ENCODE measurements at regions not wholly inside any gene's neighbourhood (a gene's known extent, or its start where the extent isn't known, plus 50 kb on each side); places are given as distances from the start of the nearest gene placed in this dataset.

- Histone ChIP-seq H3K27ac (no peak overlapping the region), H3K4me3 (no peak overlapping the region), H3K9me3 (replicated peaks) (no peaks in the 10 kb centered on the region), H3K36me3 (no peaks in the 10 kb centered on the region), H3K4me1 (no peaks in the 10 kb centered on the region; the same call in 1 of the 2 replicates), H3K27me3 (no peaks in the 10 kb centered on the region)
- peak; percentile 37 to 53 for DNase-seq
These were observed 190.7 kb upstream of the SLC27A6 start for GRCh38 chr5:128774605-128775004.

DNA sequence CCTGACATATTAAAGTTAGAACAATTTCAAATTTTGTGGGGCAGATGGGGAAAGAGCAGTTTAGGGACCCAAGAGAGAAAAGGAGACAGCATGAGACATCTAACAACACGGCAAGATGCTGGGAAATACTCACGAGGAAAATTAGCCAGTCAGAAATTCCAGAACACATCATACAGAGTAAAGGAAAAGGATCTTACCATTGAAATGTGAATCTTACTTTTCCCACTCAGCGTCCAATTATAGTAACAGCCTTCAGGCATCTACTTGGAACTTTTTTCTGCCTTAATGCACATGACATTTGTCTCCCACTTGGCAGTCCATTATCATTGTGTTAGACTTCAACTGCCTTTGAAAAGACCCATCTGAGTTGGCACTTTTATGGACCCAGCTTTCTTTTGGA lies 189.7 kb upstream of the SLC27A6 start:
- Histone ChIP-seq H3K27me3 (no peaks in the 10 kb centered on the region), H3K36me3 (no peaks in the 10 kb centered on the region), H3K9me3 (replicated peaks) (no peaks in the 10 kb centered on the region), H3K4me1 (no peaks in the 10 kb centered on the region; the same call in 1 of the 2 replicates), H3K27ac (no peak overlapping the region), H3K4me3 (no peak overlapping the region)
- DNase-seq, result no peak

DNA sequence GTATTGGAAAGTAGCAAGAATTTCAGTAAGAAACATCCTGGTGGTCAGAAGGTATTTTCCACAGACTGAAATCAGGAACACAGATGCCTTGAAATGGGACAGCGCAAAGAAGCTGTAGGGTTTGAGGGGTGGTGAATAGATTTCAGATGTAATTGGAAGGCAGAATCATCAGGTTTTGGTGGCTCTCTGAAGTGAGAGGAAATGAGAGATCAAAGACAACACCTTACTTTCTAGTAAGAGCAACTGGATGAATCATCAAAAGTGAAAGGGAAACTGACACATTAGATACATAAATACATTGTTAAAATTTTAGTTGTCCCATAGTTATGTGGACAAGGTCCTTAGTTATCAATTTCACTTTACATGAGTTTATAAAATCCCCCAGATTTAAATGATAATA lies 188.2 kb upstream of the SLC27A6 start:
- DNase-seq, result no peak
- no peaks in the 10 kb centered on the region; the same call in none of the 2 replicates for H3K4me1 ChIP-seq
- H3K36me3 ChIP-seq, result no peaks in the 10 kb centered on the region
- H3K4me3 ChIP-seq, result no peak overlapping the region
- H3K27ac ChIP-seq, result no peak overlapping the region
- no peaks in the 10 kb centered on the region for H3K9me3 ChIP-seq (replicated peaks)
- H3K27me3 ChIP-seq, result no peaks in the 10 kb centered on the region

- no peaks in the 10 kb centered on the region for H3K36me3 ChIP-seq
- peaks cover 6% of the 10 kb centered on the region for H3K4me1 ChIP-seq
- no peaks in the 10 kb centered on the region for H3K27me3 ChIP-seq
- H3K4me3 ChIP-seq, result no peak overlapping the region
- no peaks in the 10 kb centered on the region for H3K9me3 ChIP-seq (replicated peaks)
- no peak overlapping the region for H3K27ac ChIP-seq
- DNase-seq, result no peak
These were observed 186.8 kb upstream of the SLC27A6 start for GRCh38 chr5:128778474-128778873.

GRCh38 chr5:128782446-128782845 lies 182.8 kb upstream of the SLC27A6 start:
- no peaks in the 10 kb centered on the region for H3K27me3 ChIP-seq
- peaks cover 6% of the 10 kb centered on the region; the same call in 1 of the 2 replicates for H3K4me1 ChIP-seq
- peak; percentile 37 to 57 for DNase-seq
- H3K9me3 ChIP-seq (replicated peaks), result no peaks in the 10 kb centered on the region
- no peaks in the 10 kb centered on the region for H3K36me3 ChIP-seq
- no peak overlapping the region for H3K4me3 ChIP-seq
- H3K27ac ChIP-seq, result no peak overlapping the region

DNA sequence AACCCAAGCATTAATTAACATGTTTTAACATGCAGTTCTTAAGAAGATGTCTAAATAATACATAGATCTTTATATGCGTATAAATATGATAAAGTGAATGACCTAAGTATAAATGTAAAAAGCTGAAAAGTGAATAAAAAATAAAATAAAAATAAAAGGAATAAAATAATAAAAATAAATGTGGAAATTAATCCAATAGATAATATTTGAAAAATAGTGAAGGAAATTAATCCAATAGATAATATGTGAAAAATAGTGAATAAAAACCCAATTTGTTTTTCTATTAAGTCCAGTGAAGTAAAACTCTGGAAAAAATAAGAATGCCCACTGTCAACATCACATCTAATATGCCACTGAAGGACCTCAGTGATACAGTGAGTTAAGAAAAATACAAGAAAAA lies 180.6 kb upstream of the SLC27A6 start:
- Histone ChIP-seq H3K4me1 (peaks cover 6% of the 10 kb centered on the region; the same call in 1 of the 2 replicates), H3K36me3 (no peaks in the 10 kb centered on the region), H3K27ac (no peak overlapping the region), H3K9me3 (replicated peaks) (no peaks in the 10 kb centered on the region), H3K27me3 (no peaks in the 10 kb centered on the region), H3K4me3 (no peak overlapping the region)
- no peak for DNase-seq

DNA sequence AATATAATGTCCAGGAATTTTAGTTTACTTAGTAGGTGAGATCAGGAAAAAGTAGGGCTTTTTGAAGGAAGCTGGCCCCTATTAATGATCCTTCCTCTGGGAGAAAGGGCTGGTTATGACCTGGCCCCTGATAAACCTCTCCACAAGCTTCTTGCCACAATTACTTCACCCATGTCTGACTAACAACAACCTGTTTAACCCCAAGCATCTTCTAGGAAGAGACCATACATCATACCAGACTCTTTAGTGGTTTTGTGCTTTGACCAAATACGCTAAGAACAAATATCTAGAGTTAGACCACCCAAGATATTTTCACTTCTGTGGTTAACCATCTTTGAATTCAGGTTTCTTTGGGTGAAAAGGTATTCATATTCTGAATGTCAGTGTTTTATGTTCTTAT lies 174.0 kb upstream of the SLC27A6 start:
- no peak for DNase-seq
- H3K27me3 ChIP-seq, result no peaks in the 10 kb centered on the region
- H3K9me3 ChIP-seq (replicated peaks), result no peaks in the 10 kb centered on the region
- H3K36me3 ChIP-seq, result no peaks in the 10 kb centered on the region
- H3K4me3 ChIP-seq, result no peak overlapping the region
- no peaks in the 10 kb centered on the region for H3K4me1 ChIP-seq
- H3K27ac ChIP-seq, result no peak overlapping the region

GRCh38 chr5:128796506-128796905 lies 168.8 kb upstream of the SLC27A6 start:
- H3K4me1 ChIP-seq, result no peaks in the 10 kb centered on the region; the same call in 1 of the 2 replicates
- DNase-seq, result no peak
- H3K27ac ChIP-seq, result no peak overlapping the region
- H3K27me3 ChIP-seq, result no peaks in the 10 kb centered on the region
- H3K36me3 ChIP-seq, result no peaks in the 10 kb centered on the region
- no peaks in the 10 kb centered on the region for H3K9me3 ChIP-seq (replicated peaks)
- no peak overlapping the region for H3K4me3 ChIP-seq

- Histone ChIP-seq H3K36me3 (no peaks in the 10 kb centered on the region), H3K9me3 (replicated peaks) (no peaks in the 10 kb centered on the region), H3K4me3 (no peak overlapping the region), H3K27ac (no peak overlapping the region), H3K4me1 (no peaks in the 10 kb centered on the region; the same call in 1 of the 2 replicates), H3K27me3 (no peaks in the 10 kb centered on the region)
- no peak for DNase-seq
These were observed 166.4 kb upstream of the SLC27A6 start for GRCh38 chr5:128798871-128799270.

DNA sequence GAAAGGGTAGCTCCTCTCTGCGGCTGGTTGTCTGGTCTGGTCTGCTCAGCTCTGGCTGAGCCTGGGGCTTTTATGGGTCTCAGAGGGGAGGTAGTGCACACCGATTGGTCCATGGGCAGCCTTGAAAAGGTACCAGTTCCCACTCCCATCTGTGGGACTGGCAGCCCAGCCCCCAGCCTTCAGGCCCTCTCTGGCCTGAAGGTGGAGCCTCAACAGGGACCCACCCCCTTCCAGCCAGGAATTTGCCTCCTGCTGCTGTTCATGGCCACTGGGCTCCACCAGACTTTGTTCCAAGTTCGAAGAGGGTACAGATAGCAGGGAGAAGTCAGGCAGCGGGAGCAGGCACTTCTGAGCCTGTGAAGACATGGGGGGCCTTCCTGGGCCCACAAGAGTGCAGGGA lies 165.3 kb upstream of the SLC27A6 start:
- Histone ChIP-seq H3K4me1 (no peaks in the 10 kb centered on the region; the same call in 1 of the 2 replicates), H3K27ac (no peak overlapping the region), H3K27me3 (no peaks in the 10 kb centered on the region), H3K36me3 (no peaks in the 10 kb centered on the region), H3K4me3 (no peak overlapping the region), H3K9me3 (replicated peaks) (no peaks in the 10 kb centered on the region)
- no peak for DNase-seq

DNA sequence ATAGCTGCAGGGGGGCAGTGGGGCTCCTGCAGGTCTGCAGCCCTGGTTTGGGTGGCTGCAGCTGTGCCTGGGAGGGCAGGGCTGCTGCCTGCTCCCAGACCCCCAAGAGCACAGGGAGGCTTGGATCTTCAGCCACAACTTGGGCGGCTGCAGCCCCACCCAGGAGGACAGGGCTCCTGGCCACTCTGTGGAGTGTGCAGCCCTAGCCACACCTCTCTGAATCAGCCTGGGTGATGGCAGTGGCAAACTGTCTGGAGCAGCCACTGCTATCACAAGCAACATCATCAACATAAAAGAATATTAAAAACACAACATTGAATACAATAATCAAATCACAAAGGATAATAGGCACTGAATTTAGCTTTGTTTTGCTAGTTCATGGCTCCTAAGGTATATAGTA lies 164.9 kb upstream of the SLC27A6 start:
- Histone ChIP-seq H3K4me3 (no peak overlapping the region), H3K4me1 (no peaks in the 10 kb centered on the region; the same call in 1 of the 2 replicates), H3K36me3 (no peaks in the 10 kb centered on the region), H3K27me3 (no peaks in the 10 kb centered on the region), H3K9me3 (replicated peaks) (no peaks in the 10 kb centered on the region), H3K27ac (no peak overlapping the region)
- no peak for DNase-seq

DNA sequence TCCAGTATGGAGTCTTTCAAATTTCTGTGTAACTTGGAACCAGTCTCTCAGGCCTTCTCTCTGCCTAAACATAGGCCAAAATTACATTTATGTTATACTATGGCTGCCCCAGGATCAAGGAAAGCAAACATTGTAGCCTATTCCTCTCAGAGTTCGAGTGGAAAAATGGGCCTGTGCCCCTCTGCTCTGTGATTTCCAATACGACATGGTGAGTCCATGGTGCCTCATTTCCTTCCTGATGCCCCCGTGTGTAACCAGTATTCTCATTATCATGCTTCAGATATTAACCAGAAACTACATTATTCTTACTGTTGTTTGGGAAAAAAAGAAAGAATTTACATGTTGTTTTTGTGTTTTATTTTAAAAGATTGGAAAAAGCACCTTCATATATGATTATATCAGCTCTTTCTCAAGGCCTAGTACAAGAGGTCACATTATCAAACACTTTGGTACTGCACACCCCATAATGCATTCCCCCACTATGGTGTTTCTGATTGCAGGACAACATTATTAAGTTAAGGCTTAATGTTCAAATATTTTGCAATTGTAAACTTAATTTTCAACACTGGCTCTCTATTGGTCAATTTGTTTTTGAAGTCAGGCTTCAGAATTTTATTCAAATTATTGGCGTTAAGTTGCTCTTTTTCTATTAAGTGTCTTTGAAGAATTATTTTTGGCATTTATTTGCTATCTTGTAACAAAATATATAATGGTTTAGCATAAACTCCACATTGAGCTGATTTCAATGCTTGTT lies 151.8 kb upstream of the SLC27A6 start:
- Histone ChIP-seq H3K36me3 (no peaks in the 10 kb centered on the region), H3K27ac (no peak overlapping the region), H3K4me3 (no peak overlapping the region), H3K27me3 (no peaks in the 10 kb centered on the region), H3K9me3 (replicated peaks) (no peaks in the 10 kb centered on the region), H3K4me1 (no peaks in the 10 kb centered on the region)
- no peak for DNase-seq

- Histone ChIP-seq H3K9me3 (replicated peaks) (no peaks in the 10 kb centered on the region), H3K4me3 (no peak overlapping the region), H3K36me3 (no peaks in the 10 kb centered on the region), H3K4me1 (no peaks in the 10 kb centered on the region), H3K27ac (no peak overlapping the region), H3K27me3 (no peaks in the 10 kb centered on the region)
- DNase-seq, result no peak
These were observed 150.1 kb upstream of the SLC27A6 start for GRCh38 chr5:128815201-128815600.

DNA sequence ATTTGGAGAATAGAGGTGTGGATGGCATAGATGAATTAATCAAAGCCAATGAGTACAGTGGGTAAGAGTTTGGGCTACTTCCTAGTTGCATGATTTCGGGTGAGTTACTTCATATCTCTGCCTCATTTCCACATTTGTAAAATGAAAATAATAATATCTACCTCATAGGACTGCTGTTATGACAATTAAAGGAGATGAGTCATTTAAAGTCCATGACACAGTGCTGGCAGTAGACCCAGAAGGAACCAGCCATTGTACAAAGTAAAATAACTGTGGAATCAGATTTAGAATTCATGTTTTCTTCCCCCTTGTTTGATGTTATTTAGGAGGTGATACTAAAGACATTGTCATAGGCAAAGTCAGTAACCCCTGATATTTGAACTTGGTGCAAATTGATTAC lies 139.5 kb upstream of the SLC27A6 start:
- Histone ChIP-seq H3K4me1 (no peaks in the 10 kb centered on the region), H3K27me3 (0 out of 2 replicates have a peak, but pooled peaks cover 2% of the 10 kb centered on the region), H3K9me3 (replicated peaks) (no peaks in the 10 kb centered on the region), H3K36me3 (no peaks in the 10 kb centered on the region), H3K4me3 (no peak overlapping the region), H3K27ac (no peak overlapping the region)
- DNase-seq, result no peak

DNA sequence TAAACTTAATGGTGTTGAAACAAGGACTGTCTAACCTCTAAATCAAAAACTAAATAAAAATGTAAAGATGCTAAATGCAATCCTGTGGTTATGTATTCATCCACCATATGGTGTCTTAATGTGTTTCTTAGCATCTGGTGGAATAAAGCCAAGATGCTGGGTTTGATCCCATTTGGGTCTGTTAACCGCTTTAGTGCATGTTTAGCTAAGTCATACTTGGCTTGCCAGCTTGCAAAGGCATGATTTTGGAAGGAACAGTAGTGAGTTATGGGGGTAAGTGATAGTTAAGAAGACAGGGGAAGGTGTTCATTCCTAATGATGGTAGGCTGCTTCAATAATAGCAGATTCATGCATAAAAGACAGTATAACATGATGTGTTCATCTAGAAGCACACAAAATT lies 139.0 kb upstream of the SLC27A6 start:
- Histone ChIP-seq H3K9me3 (replicated peaks) (no peaks in the 10 kb centered on the region), H3K27ac (no peak overlapping the region), H3K4me1 (no peaks in the 10 kb centered on the region), H3K27me3 (0 out of 2 replicates have a peak, but pooled peaks cover 2% of the 10 kb centered on the region), H3K36me3 (no peaks in the 10 kb centered on the region), H3K4me3 (no peak overlapping the region)
- no peak for DNase-seq

- Histone ChIP-seq H3K36me3 (no peaks in the 10 kb centered on the region), H3K27ac (no peak overlapping the region), H3K4me3 (no peak overlapping the region), H3K4me1 (peaks cover 7% of the 10 kb centered on the region; the same call in 1 of the 2 replicates), H3K9me3 (replicated peaks) (no peaks in the 10 kb centered on the region), H3K27me3 (no peaks in the 10 kb centered on the region)
- DNase-seq, result no peak
These were observed 128.7 kb upstream of the SLC27A6 start for GRCh38 chr5:128836571-128836970.
